GM12892 (cell line): ENCODE measurements at regions not wholly inside any gene's neighbourhood (a gene's known extent, or its start where the extent isn't known, plus 50 kb on each side); places are given as distances from the start of the nearest gene placed in this dataset.

Experiments
- POLR2A ChIP-seq: IDR thresholded peaks from 2 replicates; pipeline ENCODE4 v1.6.1; 2011; ENCODE audit warnings: low read depth, low read length, control low read depth
- TAF1 ChIP-seq: IDR thresholded peaks from 2 replicates; pipeline ENCODE4 v1.6.1; 2011; ENCODE audit warnings: low read depth, mild to moderate bottlenecking, control low read depth, low read length, borderline replicate concordance

GRCh38 chr5:120817044-120817985 is 353.2 kb downstream of the PRR16 start:
- TF ChIP-seq POLR2A (no peak), TAF1 (no peak)
